ENCODE measurements at regions not wholly inside any gene's neighbourhood (a gene's known extent, or its start where the extent isn't known, plus 50 kb on each side); places are given as distances from the start of the nearest gene placed in this dataset.

GRCh38 chr2:225895126-225895525 is 495.6 kb downstream of the NYAP2 start:
- Histone ChIP-seq H3K4me1 (ENCODE audit: low read depth) (no peaks in the 10 kb centered on the region), H3K4me3 (no peak overlapping the region), H3K9me3 (no peaks in the 10 kb centered on the region), H3K36me3 (ENCODE audit: low read depth) (no peaks in the 10 kb centered on the region)
- intact Hi-C loops (cut with DNase I, micrococcal nuclease) = no loop called here
- DNase-seq = no peak
- no peak for ATAC-seq
- no peak for TF ChIP-seq CTCF (IDR thresholded peaks at IDR 0.05)

GRCh38 chr2:225894236-225894980 is 494.9 kb downstream of the NYAP2 start:
- ATAC-seq (no peak), DNase-seq (no peak)
- intact Hi-C loops (cut with DNase I, micrococcal nuclease) = no loop called here
- TF ChIP-seq CTCF (IDR thresholded peaks at IDR 0.05) = no peak
- Histone ChIP-seq H3K9me3 (no peaks in the 10 kb centered on the region), H3K4me1 (ENCODE audit: low read depth) (no peaks in the 10 kb centered on the region), H3K36me3 (ENCODE audit: low read depth) (no peaks in the 10 kb centered on the region), H3K4me3 (no peak overlapping the region)

GRCh38 chr2:225893151-225893550 is 493.6 kb downstream of the NYAP2 start:
- no peaks in the 10 kb centered on the region for H3K36me3 ChIP-seq (ENCODE audit: low read depth)
- intact Hi-C loops (cut with DNase I, micrococcal nuclease) = no loop called here
- DNase-seq = no peak

GRCh38 chr2:225891771-225892170 is 492.3 kb downstream of the NYAP2 start:
- no peaks in the 10 kb centered on the region for H3K4me1 ChIP-seq (ENCODE audit: low read depth)
- no peak for DNase-seq
- no peak for TF ChIP-seq CTCF (IDR thresholded peaks at IDR 0.05)
- H3K36me3 ChIP-seq (ENCODE audit: low read depth) = no peaks in the 10 kb centered on the region
- ATAC-seq = no peak
- no peak overlapping the region for H3K4me3 ChIP-seq
- intact Hi-C loops (cut with DNase I, micrococcal nuclease) = no loop called here
- H3K9me3 ChIP-seq = no peaks in the 10 kb centered on the region

More at GRCh38 chr2:225893151-225893550, 493.6 kb downstream of the NYAP2 start:
- Histone ChIP-seq H3K4me3 (no peak overlapping the region), H3K4me1 (ENCODE audit: low read depth) (no peaks in the 10 kb centered on the region), H3K9me3 (no peaks in the 10 kb centered on the region)
- ATAC-seq = no peak
- TF ChIP-seq CTCF (IDR thresholded peaks at IDR 0.05) = no peak

- DNase-seq (no peak), ATAC-seq (no peak)
- Histone ChIP-seq H3K4me1 (ENCODE audit: low read depth) (no peaks in the 10 kb centered on the region), H3K36me3 (ENCODE audit: low read depth) (no peaks in the 10 kb centered on the region), H3K4me3 (no peak overlapping the region), H3K9me3 (no peaks in the 10 kb centered on the region)
- intact Hi-C loops (cut with DNase I, micrococcal nuclease) = no loop called here
- TF ChIP-seq CTCF (IDR thresholded peaks at IDR 0.05) = no peak
Observed at GRCh38 chr2:225891013-225891412, 491.5 kb downstream of the NYAP2 start.
